ENCODE measurements at regions not wholly inside any gene's neighbourhood (a gene's known extent, or its start where the extent isn't known, plus 50 kb on each side); places are given as distances from the start of the nearest gene placed in this dataset.

DNA sequence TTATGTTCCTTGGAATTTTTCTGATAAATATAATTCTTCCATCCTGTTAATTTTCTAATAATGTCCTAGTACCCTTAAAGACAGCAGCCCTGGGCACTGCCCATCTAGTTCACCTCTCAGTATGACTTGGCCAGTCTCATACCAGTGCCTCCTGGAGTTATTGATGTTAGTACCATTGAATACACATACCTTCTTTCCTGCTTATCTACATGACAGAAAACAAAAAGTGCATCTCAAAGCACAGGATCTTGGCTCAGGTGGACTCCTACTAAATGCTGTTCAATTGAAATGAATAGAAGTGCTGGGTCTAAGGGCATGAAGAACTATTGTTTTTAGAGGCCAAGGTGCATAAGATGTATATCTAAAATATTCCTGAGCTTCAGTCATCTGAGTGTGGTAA is 669.7 kb downstream of the NR2F1-AS1 start:
- TF ChIP-seq POLR2A (IDR thresholded peaks at IDR 0.05; ENCODE audit: low read length) (no peak), GATA1 (IDR thresholded peaks at IDR 0.05; ENCODE audit: low read depth, low read length) (no peak)
